SU-DHL-6 (cell line): ENCODE measurements at regions not wholly inside any gene's neighbourhood (a gene's known extent, or its start where the extent isn't known, plus 50 kb on each side); places are given as distances from the start of the nearest gene placed in this dataset.

Source experiments
- EZH2phosphoT487 ChIP-seq: fragments of 200-600 bp; sonication (generic), shearing (Covaris generic); conservative IDR thresholded peaks from 2 replicates; pipeline ENCODE4 v1.6.1; 2018; ENCODE audit warnings: mild to moderate bottlenecking, antibody characterized with exemption, low read length, moderate library complexity, mixed read lengths
- TF ChIP-seq, protein P1 (sequence below): fragments of 200-600 bp; sonication (generic); IDR thresholded peaks from one replicate; pipeline ENCODE4 v1.5.1; 2017; ENCODE audit warnings: antibody characterized with exemption, mild to moderate bottlenecking, low read length, moderate library complexity; ENCODE audit not compliant: insufficient read depth, poor library complexity, severe bottlenecking

DNA sequence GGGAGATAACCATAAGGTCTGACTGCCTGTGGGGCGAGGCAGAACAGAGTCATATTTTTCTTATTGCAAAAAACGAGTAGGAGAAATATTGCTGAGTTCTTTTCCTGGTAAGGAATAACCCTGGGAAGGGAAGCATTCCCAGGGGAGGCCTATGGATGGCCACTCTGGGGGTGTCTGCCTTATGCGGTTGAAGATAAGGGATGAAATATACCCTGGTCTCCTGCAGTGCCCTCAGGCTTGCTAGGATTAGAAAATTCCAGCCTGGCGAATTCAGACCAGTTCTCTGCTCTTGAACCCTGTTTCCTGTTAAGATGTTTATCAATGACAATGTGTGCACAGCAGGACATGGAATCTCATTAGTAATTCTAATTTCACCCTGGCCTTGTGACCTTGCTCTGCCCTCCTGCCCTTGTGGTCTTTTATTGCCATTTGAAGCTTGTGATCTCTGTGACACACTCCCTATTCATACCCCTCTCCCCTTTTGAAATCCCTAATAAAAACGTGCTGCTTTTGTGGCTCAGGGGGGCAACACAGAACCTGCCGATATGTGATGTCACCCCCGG lies 491.1 kb upstream of the EYS start:
- TF ChIP-seq, protein P1, sequence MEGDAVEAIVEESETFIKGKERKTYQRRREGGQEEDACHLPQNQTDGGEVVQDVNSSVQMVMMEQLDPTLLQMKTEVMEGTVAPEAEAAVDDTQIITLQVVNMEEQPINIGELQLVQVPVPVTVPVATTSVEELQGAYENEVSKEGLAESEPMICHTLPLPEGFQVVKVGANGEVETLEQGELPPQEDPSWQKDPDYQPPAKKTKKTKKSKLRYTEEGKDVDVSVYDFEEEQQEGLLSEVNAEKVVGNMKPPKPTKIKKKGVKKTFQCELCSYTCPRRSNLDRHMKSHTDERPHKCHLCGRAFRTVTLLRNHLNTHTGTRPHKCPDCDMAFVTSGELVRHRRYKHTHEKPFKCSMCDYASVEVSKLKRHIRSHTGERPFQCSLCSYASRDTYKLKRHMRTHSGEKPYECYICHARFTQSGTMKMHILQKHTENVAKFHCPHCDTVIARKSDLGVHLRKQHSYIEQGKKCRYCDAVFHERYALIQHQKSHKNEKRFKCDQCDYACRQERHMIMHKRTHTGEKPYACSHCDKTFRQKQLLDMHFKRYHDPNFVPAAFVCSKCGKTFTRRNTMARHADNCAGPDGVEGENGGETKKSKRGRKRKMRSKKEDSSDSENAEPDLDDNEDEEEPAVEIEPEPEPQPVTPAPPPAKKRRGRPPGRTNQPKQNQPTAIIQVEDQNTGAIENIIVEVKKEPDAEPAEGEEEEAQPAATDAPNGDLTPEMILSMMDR = no peak
- no peak for TF ChIP-seq EZH2phosphoT487
